HCT116 (cell line): ENCODE measurements at regions not wholly inside any gene's neighbourhood (a gene's known extent, or its start where the extent isn't known, plus 50 kb on each side); places are given as distances from the start of the nearest gene placed in this dataset.

Experiments
- ATAC-seq: fragments of 200-7000 bp; cut with Tn5 transposase; 2 replicates; pipeline ENCODE4 v1.9.1; 2020; ENCODE audit warnings: mild to moderate bottlenecking, moderate library complexity
- BruUV-seq: library from RNA; stranded (reverse); fragments of 400-500 nt; replicated peaks from 2 replicates; lab custom pipeline; 2021; lab: Mats Ljungman, UMichigan
- CTCF ChIA-PET: fragments of 300-600 bp; sonication (Branson Sonifier 250); formaldehyde crosslinking; loops from one replicate; lab custom pipeline; 2021; ENCODE audit warnings: antibody characterized with exemption; lab: Charles Lee
- POLR2A ChIA-PET: fragments of 300-600, 350-600 bp; sonication (Branson Sonifier 250); formaldehyde crosslinking; loops from one replicate; lab custom pipeline; 2021; ENCODE audit warnings: antibody characterized with exemption; lab: Charles Lee
- RAD21 ChIA-PET, 2 experiments: fragments of 300-600 bp; sonication (Branson Sonifier 250); formaldehyde crosslinking; loops; one replicate each; lab custom pipeline; 2023; ENCODE audit warnings: low total read pairs in 2 of 2; ENCODE audit not compliant: uncharacterized antibody in 2 of 2, unreplicated experiment in 2 of 2, low non-redundant PET in 1 of 2; lab: Charles Lee
- DNase-seq: peaks from one replicate; pipeline ENCODE4 v3.0.0-alpha.2; 2010; ENCODE audit warnings: low read depth, low spot score
- H2AFZ ChIP-seq: fragments of 200-600 bp; shearing (Covaris generic), sonication (generic); 2 replicates; pipeline ENCODE4 v1.6.1; 2017; ENCODE audit warnings: low read depth, mixed run types, mixed read lengths, antibody characterized with exemption, low read length; ENCODE audit not compliant: poor library complexity, severe bottlenecking
- H3K27ac ChIP-seq: 2 replicates; pipeline ENCODE4 v1.5.1; 2012; ENCODE audit warnings: low read depth, low read length
- H3K27me3 ChIP-seq: fragments of 200-600 bp; sonication (generic); 2 replicates; pipeline ENCODE4 v1.6.1; 2016; ENCODE audit warnings: mixed run types, low read length, mixed read lengths; ENCODE audit not compliant: insufficient read depth
- H3K36me3 ChIP-seq, 2 experiments: fragments of 200-500 bp in 1 of 2; fragments of 200-600 bp in 1 of 2; sonication (Bioruptor generic) in 1 of 2; sonication (generic) in 1 of 2; 2 replicates each; pipeline versions ENCODE4 v1.5.1 to v1.6.1; 2014 to 2016; ENCODE audit warnings: low read length in 2 of 2, inconsistent platforms in 1 of 2, mixed read lengths in 1 of 2, mixed run types in 1 of 2; ENCODE audit not compliant: insufficient read depth in 2 of 2, control insufficient read depth in 1 of 2
- H3K4me1 ChIP-seq, 2 experiments: fragments of 200-600 bp in 1 of 2; sonication (generic) in 1 of 2; 2 replicates each; pipeline versions ENCODE4 v1.5.1 to v1.6.1; 2012 to 2017; ENCODE audit warnings: low read length in 2 of 2, inconsistent platforms in 1 of 2, mild to moderate bottlenecking in 1 of 2, mixed read lengths in 1 of 2, mixed run types in 1 of 2, moderate library complexity in 1 of 2; ENCODE audit not compliant: insufficient read depth in 2 of 2, control insufficient read depth in 1 of 2
- H3K4me2 ChIP-seq: fragments of 200-600 bp; sonication (generic); 2 replicates; pipeline ENCODE4 v1.6.1; 2017; ENCODE audit warnings: mixed run types, low read length, mixed read lengths
- H3K4me3 ChIP-seq, 2 experiments: fragments of 200-600 bp in 1 of 2; sonication (generic) in 1 of 2; replicated peaks in 1 of 2; 2 replicates each; pipeline ENCODE4 v1.5.1; 2011 to 2016; ENCODE audit warnings: low read length in 2 of 2, control low read depth in 1 of 2, low read depth in 1 of 2, mild to moderate bottlenecking in 1 of 2, mixed read lengths in 1 of 2, mixed run types in 1 of 2
- H3K79me2 ChIP-seq: fragments of 200-600 bp; sonication (generic); 2 replicates; pipeline ENCODE4 v1.6.1; 2017; ENCODE audit warnings: mild to moderate bottlenecking, mixed run types, low read length, moderate library complexity, mixed read lengths; ENCODE audit not compliant: insufficient read depth
- H3K9ac ChIP-seq: fragments of 200-600 bp; sonication (generic); 2 replicates; pipeline ENCODE4 v1.6.1; 2016; ENCODE audit warnings: low read length, mixed read lengths
- H3K9me2 ChIP-seq: fragments of 200-600 bp; sonication (generic), shearing (Covaris generic); 2 replicates; pipeline ENCODE4 v1.6.1; 2017; ENCODE audit warnings: mixed run types, mild to moderate bottlenecking, moderate library complexity; ENCODE audit not compliant: insufficient read depth
- H3K9me3 ChIP-seq, 2 experiments: fragments of 200-500 bp in 1 of 2; fragments of 200-600 bp in 1 of 2; sonication (Bioruptor generic) in 1 of 2; sonication (generic) in 1 of 2; 2 replicates each; pipeline ENCODE4 v1.6.1; 2014 to 2017; ENCODE audit warnings: low read length in 2 of 2, mixed read lengths in 2 of 2, inconsistent platforms in 1 of 2, low read depth in 1 of 2, mild to moderate bottlenecking in 1 of 2, mixed run types in 1 of 2, moderate library complexity in 1 of 2; ENCODE audit not compliant: control insufficient read depth in 1 of 2, insufficient read depth in 1 of 2
- H4K20me1 ChIP-seq: fragments of 200-600 bp; sonication (generic), shearing (Covaris generic); 2 replicates; pipeline ENCODE4 v1.6.1; 2017; ENCODE audit warnings: mixed run types, mild to moderate bottlenecking, moderate library complexity; ENCODE audit not compliant: insufficient read depth
- ATF3 ChIP-seq: IDR thresholded peaks from 2 replicates; pipeline ENCODE4 v1.6.1; 2012
- CEBPB ChIP-seq: IDR thresholded peaks from 2 replicates; pipeline ENCODE4 v1.6.1; 2012; ENCODE audit warnings: low read depth
- EZH2 ChIP-seq: fragments of 200-600 bp; sonication (generic); IDR thresholded peaks from 2 replicates; pipeline ENCODE4 v1.6.1; 2017; ENCODE audit warnings: antibody characterized with exemption, mixed run types
- EZH2phosphoT487 ChIP-seq: fragments of 200-600 bp; IDR thresholded peaks from 2 replicates; pipeline ENCODE4 v1.6.1; 2018; ENCODE audit warnings: antibody characterized with exemption, borderline replicate concordance
- JUND ChIP-seq: IDR thresholded peaks from 2 replicates; pipeline ENCODE4 v1.6.1; 2012
- POLR2A ChIP-seq: IDR thresholded peaks from 2 replicates; pipeline ENCODE4 v1.7.0; 2011; ENCODE audit warnings: borderline replicate concordance; ENCODE audit not compliant: insufficient read depth, insufficient read length; ENCODE audit errors: extremely low read depth
- RAD21 ChIP-seq: IDR thresholded peaks from 2 replicates; pipeline ENCODE4 v1.6.1; 2012; ENCODE audit warnings: low read depth, mild to moderate bottlenecking
- SIN3A ChIP-seq: IDR thresholded peaks from 2 replicates; pipeline ENCODE4 v1.6.1; 2012; ENCODE audit warnings: low read depth
- SRF ChIP-seq: IDR thresholded peaks from 2 replicates; pipeline ENCODE4 v1.6.1; 2012; ENCODE audit warnings: low read depth
- TCF7L2 ChIP-seq: IDR thresholded peaks from 2 replicates; pipeline ENCODE4 v1.7.0; 2011; ENCODE audit warnings: borderline replicate concordance, inconsistent platforms; ENCODE audit not compliant: insufficient read depth, insufficient read length; ENCODE audit errors: extremely low read depth
- YY1 ChIP-seq: IDR thresholded peaks from 2 replicates; pipeline ENCODE4 v1.6.1; 2011; ENCODE audit warnings: low read length, low read depth, moderate library complexity, mild to moderate bottlenecking; ENCODE audit not compliant: insufficient replicate concordance; ENCODE audit errors: extremely low read depth
- ZFX ChIP-seq: fragments of 450-650 bp; IDR thresholded peaks from 2 replicates; pipeline ENCODE4 v1.6.1; 2017
- ZNF274 ChIP-seq: fragments of 200-500 bp; sonication (Bioruptor generic); IDR thresholded peaks from 2 replicates; pipeline ENCODE4 v1.6.1; 2014; ENCODE audit warnings: mild to moderate bottlenecking, low read depth, low read length, inconsistent platforms
- intact Hi-C: fragments of 100-400 bp; cut with micrococcal nuclease; formaldehyde crosslinking; loops from 2 replicates; pipeline ENCODE4 v1.10.0; 2022
- TF ChIP-seq, protein P1 (sequence below): IDR thresholded peaks from 2 replicates; pipeline ENCODE4 v1.6.1; 2011; ENCODE audit warnings: mild to moderate bottlenecking, low read length, moderate library complexity; ENCODE audit not compliant: insufficient replicate concordance; ENCODE audit errors: extremely low read depth

- Histone ChIP-seq H3K27me3 (peaks cover 4% of the 10 kb centered on the region; the same call in 1 of the 2 replicates), H3K9me3 (no peaks in the 10 kb centered on the region), H3K27ac (no peak overlapping the region), H3K36me3 (no peaks in the 10 kb centered on the region), H3K4me3 (no peak overlapping the region), H3K4me1 (no peaks in the 10 kb centered on the region), H2AFZ (no peak overlapping the region), H3K4me2 (no peak overlapping the region), H3K9me2 (no peaks in the 10 kb centered on the region), H3K9ac (no peak overlapping the region), H4K20me1 (no peaks in the 10 kb centered on the region), H3K79me2 (no peaks in the 10 kb centered on the region)
- no peak for TF ChIP-seq ATF3
- TF ChIP-seq EZH2phosphoT487: no peak
- TF ChIP-seq YY1: no peak
- no peak for TF ChIP-seq SIN3A
- TF ChIP-seq ZFX: no peak
- no peak for TF ChIP-seq RAD21
- no peak for TF ChIP-seq TCF7L2
- TF ChIP-seq ZNF274: no peak
- TF ChIP-seq EZH2: no peak
- no peak for TF ChIP-seq POLR2A
- no peak for TF ChIP-seq CEBPB
- TF ChIP-seq SRF: no peak
- TF ChIP-seq, protein P1, sequence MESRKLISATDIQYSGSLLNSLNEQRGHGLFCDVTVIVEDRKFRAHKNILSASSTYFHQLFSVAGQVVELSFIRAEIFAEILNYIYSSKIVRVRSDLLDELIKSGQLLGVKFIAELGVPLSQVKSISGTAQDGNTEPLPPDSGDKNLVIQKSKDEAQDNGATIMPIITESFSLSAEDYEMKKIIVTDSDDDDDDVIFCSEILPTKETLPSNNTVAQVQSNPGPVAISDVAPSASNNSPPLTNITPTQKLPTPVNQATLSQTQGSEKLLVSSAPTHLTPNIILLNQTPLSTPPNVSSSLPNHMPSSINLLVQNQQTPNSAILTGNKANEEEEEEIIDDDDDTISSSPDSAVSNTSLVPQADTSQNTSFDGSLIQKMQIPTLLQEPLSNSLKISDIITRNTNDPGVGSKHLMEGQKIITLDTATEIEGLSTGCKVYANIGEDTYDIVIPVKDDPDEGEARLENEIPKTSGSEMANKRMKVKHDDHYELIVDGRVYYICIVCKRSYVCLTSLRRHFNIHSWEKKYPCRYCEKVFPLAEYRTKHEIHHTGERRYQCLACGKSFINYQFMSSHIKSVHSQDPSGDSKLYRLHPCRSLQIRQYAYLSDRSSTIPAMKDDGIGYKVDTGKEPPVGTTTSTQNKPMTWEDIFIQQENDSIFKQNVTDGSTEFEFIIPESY: no peak
- TF ChIP-seq JUND: no peak
- RAD21 ChIA-PET: no interaction called here
- ATAC-seq: no peak
- intact Hi-C loops: no loop called here
- POLR2A ChIA-PET: no interaction called here
- CTCF ChIA-PET: no interaction called here
- DNase-seq: no peak
- no TSS peak for BruUV-seq
Measured at GRCh38 chr1:58922302-58923089, 138.6 kb upstream of the JUN start.
